Mucosa of descending colon (tissue), 3 donors: ENCODE measurements at regions not wholly inside any gene's neighbourhood (a gene's known extent, or its start where the extent isn't known, plus 50 kb on each side); places are given as distances from the start of the nearest gene placed in this dataset.

Experiments used
- ATAC-seq: fragments of 200-7000 bp; cut with Tn5 transposase; one replicate; pipeline ENCODE4 v1.9.1; 2020; ENCODE audit warnings: mild to moderate bottlenecking, moderate library complexity
- DNase-seq, 3 donors: peaks; one replicate each; pipeline ENCODE4 v3.0.0-alpha.2; 2020
- H3K36me3 ChIP-seq: fragments of 200-600 bp; one replicate; pipeline ENCODE4 v1.8.0; 2021; ENCODE audit warnings: low read depth, mild to moderate bottlenecking
- H3K4me1 ChIP-seq: fragments of 200-600 bp; one replicate; pipeline ENCODE4 v1.8.0; 2021; ENCODE audit warnings: low read depth, mild to moderate bottlenecking
- H3K4me3 ChIP-seq: fragments of 200-600 bp; one replicate; pipeline ENCODE4 v1.8.0; 2021; ENCODE audit warnings: mild to moderate bottlenecking
- H3K9me3 ChIP-seq: fragments of 200-600 bp; one replicate; pipeline ENCODE4 v1.8.0; 2021; ENCODE audit warnings: mild to moderate bottlenecking
- CTCF ChIP-seq: fragments of 200-600 bp; IDR thresholded peaks from one replicate; pipeline ENCODE4 v1.8.0; 2022; ENCODE audit warnings: antibody characterized with exemption, mild to moderate bottlenecking
- intact Hi-C, 2 donors: fragments of 100-400 bp; cut with DNase I in 1 of 2; cut with micrococcal nuclease in 1 of 2; formaldehyde crosslinking; loops; one replicate each; pipeline versions ENCODE4 v1.11.0 to v1.11.1; 2022; cut with DNase I, micrococcal nuclease
- donor health status: DM: no; HTN: no; CAD: no; lungs with moderate emphysema.
- donor health status: DM: no; HTN: no; CAD: no.
- donor health status: DM: no; HTN: yes; CAD: no.

GRCh38 chr10:27368706-27369105 is 128.1 kb upstream of the ACBD5 start:
- H3K4me3 ChIP-seq = no peak overlapping the region
- H3K4me1 ChIP-seq = no peaks in the 10 kb centered on the region
- H3K9me3 ChIP-seq = no peaks in the 10 kb centered on the region
- intact Hi-C loops = loop anchor here in 1 of 2 donors (10.0 kb wide), 1 partner anchor 144 kb away; no protein-coding TSS in a partner anchor
- no peaks in the 10 kb centered on the region for H3K36me3 ChIP-seq
- ATAC-seq = no peak
- no peak for TF ChIP-seq CTCF
- no peak for DNase-seq

GRCh38 chr10:27366769-27367168 is 126.2 kb upstream of the ACBD5 start:
- DNase-seq = no peak
- no peak overlapping the region for H3K4me3 ChIP-seq
- no peaks in the 10 kb centered on the region for H3K4me1 ChIP-seq
- TF ChIP-seq CTCF = no peak
- ATAC-seq = no peak
- intact Hi-C loops = loop anchor here in 1 of 2 donors (10.0 kb wide), 1 partner anchor 142 kb away; no protein-coding TSS in a partner anchor
- no peaks in the 10 kb centered on the region for H3K9me3 ChIP-seq
- H3K36me3 ChIP-seq = no peaks in the 10 kb centered on the region

GRCh38 chr10:27364028-27364427 is 123.4 kb upstream of the ACBD5 start:
- Histone ChIP-seq H3K9me3 (no peaks in the 10 kb centered on the region), H3K4me1 (no peaks in the 10 kb centered on the region), H3K4me3 (no peak overlapping the region), H3K36me3 (no peaks in the 10 kb centered on the region)
- DNase-seq = no peak
- ATAC-seq = no peak
- intact Hi-C loops = loop anchor here in 1 of 2 donors (10.0 kb wide), 1 partner anchor 139 kb away; no protein-coding TSS in a partner anchor
- TF ChIP-seq CTCF = no peak

- Histone ChIP-seq H3K4me3 (no peak overlapping the region), H3K9me3 (no peaks in the 10 kb centered on the region), H3K36me3 (no peaks in the 10 kb centered on the region), H3K4me1 (no peaks in the 10 kb centered on the region)
- intact Hi-C loops = loop anchor here in 1 of 2 donors (10.0 kb wide), 1 partner anchor 136 kb away; no protein-coding TSS in a partner anchor
- ATAC-seq (peak; percentile 92), DNase-seq (peak; percentile 65 to 81 (median 80))
- peak; percentile 66 for TF ChIP-seq CTCF
Measured at GRCh38 chr10:27360581-27361172, 120.1 kb upstream of the ACBD5 start.

GRCh38 chr10:27359792-27360355 is 119.3 kb upstream of the ACBD5 start:
- no peak overlapping the region for H3K4me3 ChIP-seq
- intact Hi-C loops = loop anchor here in 1 of 2 donors (10.0 kb wide), 1 partner anchor 135 kb away; no protein-coding TSS in a partner anchor
- ATAC-seq (no peak), DNase-seq (no peak)
- H3K9me3 ChIP-seq = no peaks in the 10 kb centered on the region
- no peak for TF ChIP-seq CTCF
- no peaks in the 10 kb centered on the region for H3K4me1 ChIP-seq
- H3K36me3 ChIP-seq = no peaks in the 10 kb centered on the region
